Endodermal cell (in vitro differentiated cells): ENCODE measurements at regions not wholly inside any gene's neighbourhood (a gene's known extent, or its start where the extent isn't known, plus 50 kb on each side); places are given as distances from the start of the nearest gene placed in this dataset.

Experiments
- DNase-seq: peaks from one replicate; pipeline ENCODE4 v3.0.0-alpha.2; 2017
- H3K27ac ChIP-seq: 2 replicates; pipeline ENCODE4 v1.5.1; 2013; ENCODE audit warnings: mild to moderate bottlenecking, low read depth, low read length, moderate library complexity
- H3K27me3 ChIP-seq: 2 replicates; pipeline ENCODE4 v1.6.1; 2013; ENCODE audit warnings: mild to moderate bottlenecking, low read length, moderate library complexity; ENCODE audit not compliant: insufficient read depth, control insufficient read depth, poor library complexity, severe bottlenecking
- H3K36me3 ChIP-seq: 2 replicates; pipeline ENCODE4 v1.7.0; 2013; ENCODE audit warnings: mild to moderate bottlenecking, low read length, moderate library complexity; ENCODE audit not compliant: control insufficient read depth, insufficient read depth
- H3K4me1 ChIP-seq: one replicate; pipeline ENCODE4 v1.7.0; 2013; ENCODE audit warnings: low read length; ENCODE audit not compliant: control insufficient read depth, insufficient read depth
- H3K4me3 ChIP-seq: 2 replicates; pipeline ENCODE4 v1.5.1; 2013; ENCODE audit warnings: mild to moderate bottlenecking, low read length, moderate library complexity
- H3K9ac ChIP-seq: 2 replicates; pipeline ENCODE4 v1.6.1; 2013; ENCODE audit warnings: mild to moderate bottlenecking, low read length, moderate library complexity; ENCODE audit not compliant: poor library complexity, severe bottlenecking; ENCODE audit errors: extremely low read depth
- H3K9me3 ChIP-seq: 2 replicates; pipeline ENCODE4 v1.6.1; 2013; ENCODE audit warnings: mild to moderate bottlenecking, low read length, moderate library complexity; ENCODE audit not compliant: control insufficient read depth
- H3K27ac Mint-ChIP-seq: 2 replicates; pipeline ENCODE4 v1.8.0; 2020; ENCODE audit warnings: mixed read lengths
- H3K27me3 Mint-ChIP-seq: 2 replicates; pipeline ENCODE4 v1.8.0; 2021; ENCODE audit warnings: mild to moderate bottlenecking, mixed read lengths; ENCODE audit not compliant: insufficient read depth
- H3K36me3 Mint-ChIP-seq: 2 replicates; pipeline ENCODE4 v1.8.0; 2020; ENCODE audit warnings: low read depth, mixed read lengths
- H3K4me1 Mint-ChIP-seq: 2 replicates; pipeline ENCODE4 v1.8.0; 2020; ENCODE audit warnings: mixed read lengths
- H3K4me3 Mint-ChIP-seq: 2 replicates; pipeline ENCODE4 v1.8.0; 2020; ENCODE audit warnings: mild to moderate bottlenecking, moderate library complexity, mixed read lengths
- H3K9me3 Mint-ChIP-seq: 2 replicates; pipeline ENCODE4 v1.8.0; 2020; ENCODE audit warnings: mild to moderate bottlenecking, mixed read lengths
- WGBS, 2 experiments: methylation state at CpG; one replicate each; pipeline versions ENCODE4 v1.1.5 to v1.1.7; 2013; ENCODE audit warnings: missing lambda C conversion rate in 2 of 2, mixed read lengths in 1 of 2; ENCODE audit not compliant: insufficient coverage in 1 of 2, insufficient read length in 1 of 2; 5-methylcytosine and 5-hydroxymethylcytosine counted together
- TF ChIP-seq, protein P1 (sequence below): fragments of 200-600 bp; sonication (generic); conservative IDR thresholded peaks from 2 replicates; pipeline ENCODE4 v1.5.0; 2021; ENCODE audit warnings: antibody characterized with exemption, mild to moderate bottlenecking

- Histone ChIP-seq H3K4me3 (no peak overlapping the region), H3K9me3 (no peaks in the 10 kb centered on the region), H3K27me3 (no peaks in the 10 kb centered on the region), H3K9ac (no peak overlapping the region), H3K4me1 (peaks cover 4% of the 10 kb centered on the region), H3K27ac (no peak overlapping the region), H3K36me3 (no peaks in the 10 kb centered on the region)
- no peaks in the 10 kb centered on the region for H3K9me3 Mint-ChIP-seq
- 100% methylated on average over 1 of the region's 1 CpG; no CpG with 5 or more reads in 1 of the 2 experiments for WGBS, 2 experiments
- peaks cover 20% of the 10 kb centered on the region for H3K27me3 Mint-ChIP-seq
- no peaks in the 10 kb centered on the region for H3K36me3 Mint-ChIP-seq
- TF ChIP-seq, protein P1, sequence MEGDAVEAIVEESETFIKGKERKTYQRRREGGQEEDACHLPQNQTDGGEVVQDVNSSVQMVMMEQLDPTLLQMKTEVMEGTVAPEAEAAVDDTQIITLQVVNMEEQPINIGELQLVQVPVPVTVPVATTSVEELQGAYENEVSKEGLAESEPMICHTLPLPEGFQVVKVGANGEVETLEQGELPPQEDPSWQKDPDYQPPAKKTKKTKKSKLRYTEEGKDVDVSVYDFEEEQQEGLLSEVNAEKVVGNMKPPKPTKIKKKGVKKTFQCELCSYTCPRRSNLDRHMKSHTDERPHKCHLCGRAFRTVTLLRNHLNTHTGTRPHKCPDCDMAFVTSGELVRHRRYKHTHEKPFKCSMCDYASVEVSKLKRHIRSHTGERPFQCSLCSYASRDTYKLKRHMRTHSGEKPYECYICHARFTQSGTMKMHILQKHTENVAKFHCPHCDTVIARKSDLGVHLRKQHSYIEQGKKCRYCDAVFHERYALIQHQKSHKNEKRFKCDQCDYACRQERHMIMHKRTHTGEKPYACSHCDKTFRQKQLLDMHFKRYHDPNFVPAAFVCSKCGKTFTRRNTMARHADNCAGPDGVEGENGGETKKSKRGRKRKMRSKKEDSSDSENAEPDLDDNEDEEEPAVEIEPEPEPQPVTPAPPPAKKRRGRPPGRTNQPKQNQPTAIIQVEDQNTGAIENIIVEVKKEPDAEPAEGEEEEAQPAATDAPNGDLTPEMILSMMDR = no peak
- no peak overlapping the region for H3K27ac Mint-ChIP-seq
- peaks cover 9% of the 10 kb centered on the region for H3K4me1 Mint-ChIP-seq
- H3K4me3 Mint-ChIP-seq = no peak overlapping the region
- no peak for DNase-seq
Measured at GRCh38 chr14:30340495-30340894, 218.5 kb upstream of the G2E3 start.

- Mint-ChIP-seq H3K27ac (no peak overlapping the region), H3K36me3 (no peaks in the 10 kb centered on the region), H3K9me3 (no peaks in the 10 kb centered on the region), H3K4me3 (no peak overlapping the region), H3K4me1 (peaks cover 4% of the 10 kb centered on the region), H3K27me3 (peaks cover 26% of the 10 kb centered on the region)
- no peak for DNase-seq
- Histone ChIP-seq H3K36me3 (no peaks in the 10 kb centered on the region), H3K4me3 (no peak overlapping the region), H3K27me3 (peaks cover 18% of the 10 kb centered on the region), H3K27ac (no peak overlapping the region), H3K9ac (no peak overlapping the region), H3K9me3 (no peaks in the 10 kb centered on the region), H3K4me1 (no peaks in the 10 kb centered on the region)
- 93 to 100% methylated on average over 1 of the region's 1 CpG for WGBS, 2 experiments
- TF ChIP-seq, protein P1 = no peak
Measured at GRCh38 chr14:30345511-30345910, 213.4 kb upstream of the G2E3 start.

GRCh38 chr14:30348445-30348844, 210.5 kb upstream of the G2E3 start:
- H3K4me3 ChIP-seq = no peak overlapping the region
- TF ChIP-seq, protein P1 = no peak
- no peaks in the 10 kb centered on the region for H3K9me3 ChIP-seq
- H3K36me3 ChIP-seq = no peaks in the 10 kb centered on the region
- Mint-ChIP-seq H3K9me3 (no peaks in the 10 kb centered on the region), H3K36me3 (no peaks in the 10 kb centered on the region), H3K27ac (no peak overlapping the region), H3K27me3 (peaks cover 22% of the 10 kb centered on the region), H3K4me1 (peaks cover 17% of the 10 kb centered on the region), H3K4me3 (no peak overlapping the region)
- H3K9ac ChIP-seq = no peak overlapping the region
- H3K27ac ChIP-seq = no peak overlapping the region
- H3K27me3 ChIP-seq = peaks cover 20% of the 10 kb centered on the region
- peaks cover 4% of the 10 kb centered on the region for H3K4me1 ChIP-seq
- 95% methylated on average over 2 of the region's 2 CpGs; no CpG with 5 or more reads in 1 of the 2 experiments for WGBS, 2 experiments
- DNase-seq = no peak
